GM12892 (cell line): ENCODE measurements at regions not wholly inside any gene's neighbourhood (a gene's known extent, or its start where the extent isn't known, plus 50 kb on each side); places are given as distances from the start of the nearest gene placed in this dataset.

Experiments used
- DNase-seq: peaks from one replicate; pipeline ENCODE4 v3.0.0; 2011; ENCODE audit not compliant: insufficient read length
- FAIRE-seq: peaks from 2 replicates; lab custom pipeline; 2011; peaks lifted over from hg19 to GRCh38; lab: Jason Lieb, UNC
- POLR2A ChIP-seq: IDR thresholded peaks from 2 replicates; pipeline ENCODE4 v1.6.1; 2011; ENCODE audit warnings: low read depth, low read length, control low read depth
- POLR2AphosphoS5 ChIP-seq: IDR thresholded peaks from 2 replicates; pipeline ENCODE4 v1.6.1; 2011; ENCODE audit warnings: low read depth, low read length, control low read depth
- TAF1 ChIP-seq: IDR thresholded peaks from 2 replicates; pipeline ENCODE4 v1.6.1; 2011; ENCODE audit warnings: low read depth, mild to moderate bottlenecking, control low read depth, low read length, borderline replicate concordance

DNA sequence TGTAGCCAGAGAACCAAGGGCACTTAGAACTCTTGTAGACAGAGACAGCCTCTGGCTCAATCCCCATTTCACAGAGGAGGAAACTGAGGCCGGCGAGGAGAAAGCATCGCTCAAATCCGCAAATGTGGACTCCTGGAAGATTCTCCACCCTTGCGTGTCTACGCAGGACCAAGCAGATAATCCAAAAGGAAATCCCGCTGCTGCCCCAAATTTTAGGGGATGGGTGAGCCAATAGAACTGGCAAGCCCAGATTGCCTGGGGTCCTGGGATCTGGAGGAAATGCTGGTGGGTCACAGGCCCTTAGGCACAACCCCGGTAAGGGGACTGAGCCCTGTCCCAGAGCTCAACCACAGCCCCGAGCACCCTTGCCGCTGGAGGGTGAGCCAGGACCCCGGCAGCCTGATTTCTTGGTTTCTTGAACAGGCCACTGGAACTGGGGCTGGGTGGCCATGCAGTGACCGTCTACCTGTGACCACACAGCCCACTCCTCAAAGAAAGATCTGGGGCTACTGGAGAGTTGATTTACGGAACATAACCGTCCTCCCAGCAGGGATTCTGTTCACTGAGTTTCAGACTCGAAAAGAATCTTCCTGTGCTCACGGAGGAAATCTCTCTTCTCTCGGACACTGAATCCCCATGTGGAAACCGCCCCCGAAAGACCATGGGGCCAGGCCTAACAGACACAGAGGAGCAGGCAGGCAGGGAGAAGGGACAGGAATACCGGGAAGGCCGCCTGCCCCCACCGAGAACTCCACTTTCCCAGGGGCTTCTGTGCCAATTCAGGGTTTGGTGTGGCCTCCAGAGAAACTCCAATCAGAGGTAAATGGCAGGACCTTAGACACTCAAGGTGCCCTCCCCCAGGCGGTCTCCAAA lies 238.4 kb downstream of the NPHP4 start:
- DNase-seq = no peak
- no peak for FAIRE-seq
- TF ChIP-seq POLR2AphosphoS5 (no peak), TAF1 (no peak), POLR2A (no peak)

- no peak for TF ChIP-seq POLR2AphosphoS5
- TF ChIP-seq TAF1 = no peak
- TF ChIP-seq POLR2A = no peak
- DNase-seq (no peak), FAIRE-seq (no peak)
These were observed 239.3 kb downstream of the NPHP4 start for GRCh38 chr1:5752746-5753548.

DNA sequence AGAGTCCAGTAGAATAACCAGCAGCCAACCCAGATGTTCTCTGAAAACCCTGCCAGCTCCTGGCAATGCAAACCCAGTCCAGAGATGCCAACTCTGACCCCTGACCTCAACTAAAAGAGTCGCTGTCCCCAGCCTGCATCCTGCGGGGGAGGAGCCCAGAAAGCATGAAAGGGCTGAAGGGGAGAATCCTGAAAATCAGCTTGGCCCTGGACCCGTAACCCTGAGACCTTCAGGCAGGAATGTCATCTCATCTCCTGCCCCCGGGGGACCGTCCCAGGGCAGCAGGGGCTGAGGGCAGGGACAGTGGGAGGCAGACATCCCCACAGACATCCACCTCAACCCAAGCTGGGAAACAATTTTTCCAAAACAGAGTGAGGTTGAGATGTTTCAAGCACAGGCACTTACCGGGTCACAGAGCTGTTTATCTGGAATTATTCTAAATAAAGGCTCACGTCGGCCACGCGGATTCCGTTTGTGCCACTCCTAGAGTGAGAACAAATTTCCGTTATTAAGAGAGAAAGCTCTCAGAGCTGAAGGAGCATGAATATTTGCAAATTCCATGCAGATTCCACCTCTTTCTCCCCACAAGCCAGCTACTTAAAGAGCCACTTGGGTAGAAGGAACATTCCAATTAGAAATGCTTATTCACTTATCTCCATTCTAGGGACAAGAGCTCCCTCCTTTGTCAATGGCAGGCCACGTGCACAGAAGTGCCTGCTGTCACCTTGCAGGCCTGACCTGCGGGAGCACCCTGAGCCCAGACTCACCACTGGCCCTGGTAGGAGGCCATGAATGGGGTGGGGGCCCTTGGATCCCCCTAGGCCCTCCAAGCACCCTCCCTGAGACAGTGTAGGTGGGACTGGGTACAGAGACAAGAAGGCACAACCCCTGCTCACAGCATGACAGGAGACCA lies 240.1 kb downstream of the NPHP4 start:
- DNase-seq = no peak
- TF ChIP-seq TAF1 (no peak), POLR2A (no peak), POLR2AphosphoS5 (no peak)
- no peak for FAIRE-seq

GRCh38 chr1:5751163-5751540 lies 241.1 kb downstream of the NPHP4 start:
- no peak for FAIRE-seq
- TF ChIP-seq POLR2AphosphoS5 = no peak
- no peak for TF ChIP-seq TAF1
- no peak for TF ChIP-seq POLR2A

DNA sequence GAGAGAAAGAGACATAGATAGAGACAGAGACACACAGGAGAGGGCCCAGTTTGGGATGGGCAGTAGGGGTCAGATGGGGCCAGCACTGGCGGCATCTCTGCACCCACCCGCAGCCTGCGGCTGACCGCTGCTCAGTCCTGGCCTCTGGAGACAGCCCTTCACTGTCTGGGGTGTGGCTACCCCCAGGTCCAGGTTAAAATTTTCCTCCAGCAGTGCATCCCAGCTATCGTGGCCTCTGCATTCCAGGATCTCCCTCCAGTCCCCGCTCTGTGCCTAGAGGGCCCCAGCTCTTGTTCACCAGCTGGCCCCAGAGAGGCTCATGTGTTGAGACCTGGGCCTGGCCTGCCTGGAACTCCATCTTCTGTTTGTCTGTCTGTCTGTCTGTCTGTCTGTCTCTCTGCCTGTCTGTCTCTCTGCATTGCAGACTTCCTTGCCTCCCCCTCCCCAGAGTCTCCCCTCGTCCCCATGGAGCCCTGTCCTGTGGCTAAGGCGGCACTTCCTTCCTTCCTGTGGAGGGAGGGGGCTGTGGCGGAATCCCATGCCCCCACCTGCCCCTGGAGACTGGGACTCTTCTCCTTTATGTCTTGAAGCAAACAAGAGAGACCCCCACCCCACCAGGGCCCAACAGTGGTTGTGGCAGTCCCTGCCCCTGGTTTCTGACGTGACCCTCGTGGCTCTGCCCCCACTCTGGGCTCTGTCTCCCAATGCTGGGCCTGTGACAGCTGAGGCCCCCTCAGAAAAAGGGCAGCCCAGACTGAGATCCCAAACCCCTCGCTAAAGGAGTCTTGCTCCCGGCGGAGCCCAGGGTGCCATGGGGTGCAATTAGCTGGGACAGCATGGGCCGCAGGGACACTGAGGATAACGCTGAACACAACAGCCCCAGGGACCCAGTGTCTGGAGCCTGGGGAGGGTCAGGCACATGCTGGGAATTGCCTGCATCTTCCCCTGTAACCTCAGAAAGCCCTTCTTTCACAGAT lies 241.8 kb downstream of the NPHP4 start:
- no peak for TF ChIP-seq TAF1
- TF ChIP-seq POLR2A = no peak
- no peak for TF ChIP-seq POLR2AphosphoS5
- no peak for FAIRE-seq
- DNase-seq = no peak

More at GRCh38 chr1:5751163-5751540, 241.1 kb downstream of the NPHP4 start:
- no peak for DNase-seq

GRCh38 chr1:5748286-5749225 lies 243.7 kb downstream of the NPHP4 start:
- DNase-seq (no peak), FAIRE-seq (no peak)
- no peak for TF ChIP-seq POLR2A
- no peak for TF ChIP-seq POLR2AphosphoS5
- TF ChIP-seq TAF1 = no peak

- FAIRE-seq = no peak
- no peak for TF ChIP-seq POLR2AphosphoS5
- no peak for TF ChIP-seq TAF1
- TF ChIP-seq POLR2A = no peak
- DNase-seq = no peak
These were observed 244.6 kb downstream of the NPHP4 start for GRCh38 chr1:5747426-5748285.

- TF ChIP-seq POLR2A (no peak), TAF1 (no peak), POLR2AphosphoS5 (no peak)
- DNase-seq (no peak), FAIRE-seq (no peak)
These were observed 245.4 kb downstream of the NPHP4 start for GRCh38 chr1:5746611-5747425.
